ENCODE measurements at regions not wholly inside any gene's neighbourhood (a gene's known extent, or its start where the extent isn't known, plus 50 kb on each side); places are given as distances from the start of the nearest gene placed in this dataset.

DNA sequence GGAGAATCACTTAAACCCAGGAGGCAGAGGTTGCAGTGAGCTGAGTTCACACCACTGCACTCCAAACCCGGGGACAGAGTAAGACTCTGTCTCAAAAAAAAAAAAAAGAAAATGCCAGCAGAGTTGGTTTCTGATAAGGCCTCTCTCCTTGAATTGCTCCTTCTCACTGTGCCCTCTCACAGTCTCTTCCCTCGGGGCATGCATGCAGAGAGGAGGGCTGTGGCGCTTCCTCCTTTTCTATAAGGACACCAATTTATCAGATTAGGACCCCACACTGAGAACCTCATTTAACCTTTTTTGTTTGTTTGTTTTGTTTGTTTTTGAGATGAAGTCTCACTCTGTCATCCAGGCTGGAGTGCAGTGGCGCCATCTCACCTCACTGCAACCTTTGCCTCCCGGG, 110.5 kb downstream of the ZFP36L2 start:
- TF ChIP-seq POLR2A (IDR thresholded peaks at IDR 0.05; ENCODE audit: extremely low read depth, insufficient read length) (no peak), MAX (IDR thresholded peaks at IDR 0.05; ENCODE audit: low read depth, low read length) (no peak), MYC (IDR thresholded peaks at IDR 0.05; ENCODE audit: low read depth, low read length) (no peak)
- TF ChIP-seq, protein P1, sequence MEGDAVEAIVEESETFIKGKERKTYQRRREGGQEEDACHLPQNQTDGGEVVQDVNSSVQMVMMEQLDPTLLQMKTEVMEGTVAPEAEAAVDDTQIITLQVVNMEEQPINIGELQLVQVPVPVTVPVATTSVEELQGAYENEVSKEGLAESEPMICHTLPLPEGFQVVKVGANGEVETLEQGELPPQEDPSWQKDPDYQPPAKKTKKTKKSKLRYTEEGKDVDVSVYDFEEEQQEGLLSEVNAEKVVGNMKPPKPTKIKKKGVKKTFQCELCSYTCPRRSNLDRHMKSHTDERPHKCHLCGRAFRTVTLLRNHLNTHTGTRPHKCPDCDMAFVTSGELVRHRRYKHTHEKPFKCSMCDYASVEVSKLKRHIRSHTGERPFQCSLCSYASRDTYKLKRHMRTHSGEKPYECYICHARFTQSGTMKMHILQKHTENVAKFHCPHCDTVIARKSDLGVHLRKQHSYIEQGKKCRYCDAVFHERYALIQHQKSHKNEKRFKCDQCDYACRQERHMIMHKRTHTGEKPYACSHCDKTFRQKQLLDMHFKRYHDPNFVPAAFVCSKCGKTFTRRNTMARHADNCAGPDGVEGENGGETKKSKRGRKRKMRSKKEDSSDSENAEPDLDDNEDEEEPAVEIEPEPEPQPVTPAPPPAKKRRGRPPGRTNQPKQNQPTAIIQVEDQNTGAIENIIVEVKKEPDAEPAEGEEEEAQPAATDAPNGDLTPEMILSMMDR (IDR thresholded peaks at IDR 0.05; ENCODE audit: low read depth, low read length): no peak
